HUES64 (cell line): ENCODE measurements at regions not wholly inside any gene's neighbourhood (a gene's known extent, or its start where the extent isn't known, plus 50 kb on each side); places are given as distances from the start of the nearest gene placed in this dataset.
A peak's percentile ranks its signal among the peaks of the same experiment; 100 is the strongest.

ENCODE experiments used
- H3K27ac ChIP-seq: 2 replicates; pipeline ENCODE4 v1.7.0; 2013; ENCODE audit warnings: low read depth, low read length, inconsistent platforms
- H3K27me3 ChIP-seq: 2 replicates; pipeline ENCODE4 v1.6.1; 2013; ENCODE audit warnings: mild to moderate bottlenecking, low read length; ENCODE audit not compliant: insufficient read depth
- H3K36me3 ChIP-seq: 2 replicates; pipeline ENCODE4 v1.6.1; 2013; ENCODE audit warnings: mild to moderate bottlenecking, low read length; ENCODE audit not compliant: insufficient read depth
- H3K4me1 ChIP-seq: 2 replicates; pipeline ENCODE4 v1.6.1; 2013; ENCODE audit warnings: mild to moderate bottlenecking, low read length, moderate library complexity; ENCODE audit not compliant: insufficient read depth
- H3K4me3 ChIP-seq: 2 replicates; pipeline ENCODE4 v1.5.1; 2013; ENCODE audit warnings: mild to moderate bottlenecking, low read length, moderate library complexity
- H3K9ac ChIP-seq: 2 replicates; pipeline ENCODE4 v1.6.1; 2013; ENCODE audit warnings: mild to moderate bottlenecking, low read depth, low read length
- H3K9me3 ChIP-seq: 2 replicates; pipeline ENCODE4 v1.6.1; 2013; ENCODE audit warnings: low read depth, low read length; ENCODE audit not compliant: insufficient read depth
- WGBS: fragments of 150-250, 120-280 bp; methylation state at CpG from one replicate; pipeline ENCODE4 v1.1.7; 2013; ENCODE audit warnings: missing lambda C conversion rate; 5-methylcytosine and 5-hydroxymethylcytosine counted together

GRCh38 chr1:201589186-201589585, 50.3 kb downstream of the NAV1 start:
- peaks cover 30% of the 10 kb centered on the region for H3K4me1 ChIP-seq
- H3K9me3 ChIP-seq = no peaks in the 10 kb centered on the region
- no peaks in the 10 kb centered on the region for H3K36me3 ChIP-seq
- no peaks in the 10 kb centered on the region for H3K27me3 ChIP-seq
- no peak overlapping the region for H3K27ac ChIP-seq
- no peak overlapping the region for H3K9ac ChIP-seq
- H3K4me3 ChIP-seq = no peak overlapping the region
- WGBS = 88% methylated on average over 3 of the region's 3 CpGs

GRCh38 chr1:201590474-201590873, 51.5 kb downstream of the NAV1 start:
- H3K27ac ChIP-seq = no peak overlapping the region
- WGBS = 93% methylated on average over 10 of the region's 10 CpGs
- H3K36me3 ChIP-seq = no peaks in the 10 kb centered on the region
- H3K4me3 ChIP-seq = no peak overlapping the region
- no peaks in the 10 kb centered on the region for H3K9me3 ChIP-seq
- H3K27me3 ChIP-seq = no peaks in the 10 kb centered on the region
- peaks cover 34% of the 10 kb centered on the region for H3K4me1 ChIP-seq
- no peak overlapping the region for H3K9ac ChIP-seq

GRCh38 chr1:201591348-201591747, 52.4 kb downstream of the NAV1 start:
- no peak overlapping the region for H3K4me3 ChIP-seq
- H3K36me3 ChIP-seq = no peaks in the 10 kb centered on the region
- no peak overlapping the region for H3K9ac ChIP-seq
- no peaks in the 10 kb centered on the region for H3K27me3 ChIP-seq
- H3K9me3 ChIP-seq = no peaks in the 10 kb centered on the region
- H3K4me1 ChIP-seq = peaks cover 34% of the 10 kb centered on the region
- WGBS = 53% methylated on average over 2 of the region's 2 CpGs
- H3K27ac ChIP-seq = no peak overlapping the region

GRCh38 chr1:201591981-201592380, 53.1 kb downstream of the NAV1 start:
- peaks cover 34% of the 10 kb centered on the region for H3K4me1 ChIP-seq
- no peak overlapping the region for H3K4me3 ChIP-seq
- no peaks in the 10 kb centered on the region for H3K27me3 ChIP-seq
- H3K36me3 ChIP-seq = no peaks in the 10 kb centered on the region
- no peaks in the 10 kb centered on the region for H3K9me3 ChIP-seq
- H3K27ac ChIP-seq = peak overlapping the region; percentile 28; the same call in 1 of the 2 replicates
- 24% methylated on average over 3 of the region's 3 CpGs for WGBS
- H3K9ac ChIP-seq = no peak overlapping the region

- Histone ChIP-seq H3K9me3 (no peaks in the 10 kb centered on the region), H3K9ac (no peak overlapping the region), H3K36me3 (no peaks in the 10 kb centered on the region), H3K27me3 (no peaks in the 10 kb centered on the region), H3K4me1 (peaks cover 34% of the 10 kb centered on the region), H3K27ac (no peak overlapping the region), H3K4me3 (no peak overlapping the region)
- 80% methylated on average over 7 of the region's 7 CpGs for WGBS
These were observed 54.4 kb downstream of the NAV1 start for GRCh38 chr1:201593200-201593921.

- Histone ChIP-seq H3K4me1 (peaks cover 34% of the 10 kb centered on the region), H3K4me3 (no peak overlapping the region), H3K9me3 (no peaks in the 10 kb centered on the region), H3K36me3 (no peaks in the 10 kb centered on the region), H3K27ac (no peak overlapping the region), H3K27me3 (no peaks in the 10 kb centered on the region), H3K9ac (no peak overlapping the region)
- WGBS = 52% methylated on average over 9 of the region's 9 CpGs
These were observed 55.8 kb downstream of the NAV1 start for GRCh38 chr1:201594575-201595245.

GRCh38 chr1:201595381-201595780, 56.5 kb downstream of the NAV1 start:
- no peak overlapping the region for H3K4me3 ChIP-seq
- no peak overlapping the region for H3K27ac ChIP-seq
- peaks cover 34% of the 10 kb centered on the region for H3K4me1 ChIP-seq
- no peaks in the 10 kb centered on the region for H3K27me3 ChIP-seq
- H3K36me3 ChIP-seq = no peaks in the 10 kb centered on the region
- H3K9ac ChIP-seq = no peak overlapping the region
- no peaks in the 10 kb centered on the region for H3K9me3 ChIP-seq
- 89% methylated on average over 4 of the region's 4 CpGs for WGBS

GRCh38 chr1:201596101-201596868, 57.4 kb downstream of the NAV1 start:
- no peaks in the 10 kb centered on the region for H3K9me3 ChIP-seq
- H3K27me3 ChIP-seq = no peaks in the 10 kb centered on the region
- H3K36me3 ChIP-seq = no peaks in the 10 kb centered on the region
- H3K4me1 ChIP-seq = peaks cover 29% of the 10 kb centered on the region
- H3K9ac ChIP-seq = no peak overlapping the region
- no peak overlapping the region for H3K27ac ChIP-seq
- WGBS = 79% methylated on average over 4 of the region's 4 CpGs
- no peak overlapping the region for H3K4me3 ChIP-seq

GRCh38 chr1:201597551-201598230, 58.8 kb downstream of the NAV1 start:
- 84% methylated on average over 15 of the region's 15 CpGs for WGBS
- H3K36me3 ChIP-seq = no peaks in the 10 kb centered on the region

GRCh38 chr1:201598396-201598795, 59.5 kb downstream of the NAV1 start:
- WGBS = 92% methylated on average over 9 of the region's 10 CpGs
- Histone ChIP-seq H3K9ac (no peak overlapping the region), H3K4me3 (no peak overlapping the region), H3K27me3 (no peaks in the 10 kb centered on the region), H3K27ac (no peak overlapping the region), H3K9me3 (no peaks in the 10 kb centered on the region), H3K4me1 (peaks cover 8% of the 10 kb centered on the region), H3K36me3 (no peaks in the 10 kb centered on the region)

More at GRCh38 chr1:201597551-201598230, 58.8 kb downstream of the NAV1 start:
- Histone ChIP-seq H3K4me1 (peaks cover 15% of the 10 kb centered on the region), H3K9me3 (no peaks in the 10 kb centered on the region), H3K4me3 (no peak overlapping the region), H3K27ac (no peak overlapping the region), H3K27me3 (no peaks in the 10 kb centered on the region), H3K9ac (no peak overlapping the region)

GRCh38 chr1:201598973-201599372, 60.0 kb downstream of the NAV1 start:
- Histone ChIP-seq H3K36me3 (no peaks in the 10 kb centered on the region), H3K27ac (no peak overlapping the region), H3K9ac (no peak overlapping the region), H3K27me3 (no peaks in the 10 kb centered on the region), H3K4me3 (no peak overlapping the region), H3K4me1 (peaks cover 5% of the 10 kb centered on the region; the same call in 1 of the 2 replicates), H3K9me3 (no peaks in the 10 kb centered on the region)
- 84% methylated on average over 1 of the region's 1 CpG for WGBS
